ENCODE measurements at regions not wholly inside any gene's neighbourhood (a gene's known extent, or its start where the extent isn't known, plus 50 kb on each side); places are given as distances from the start of the nearest gene placed in this dataset.
"Not testable (repeated sequence)": the region's sequence is repeated elsewhere in the genome, so short reads cannot be mapped to it uniquely, and the experiment has no call there.

DNA sequence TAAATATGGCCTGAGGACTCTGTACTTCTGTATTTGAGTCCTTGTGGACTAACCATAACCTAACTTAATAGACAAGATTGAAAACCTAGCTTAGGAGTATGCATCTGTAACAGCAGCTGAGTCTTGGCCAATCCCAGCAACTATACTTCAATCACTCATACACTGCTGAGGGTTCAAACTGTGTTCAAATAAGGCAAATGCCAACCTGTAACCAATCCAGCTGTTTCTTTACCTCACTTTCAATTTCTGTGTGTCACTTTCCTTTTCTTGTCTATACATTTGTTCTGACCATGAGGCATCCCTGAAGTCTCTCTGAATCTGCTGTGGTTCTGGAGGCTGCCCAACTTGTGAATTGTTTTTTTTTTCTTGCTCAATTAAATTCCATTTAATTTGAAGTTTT is 57.9 kb upstream of the GOLGA8O start:
- not testable (repeated sequence) for H2BK120ac ChIP-seq (ENCODE audit: low read depth, low read length); H4K8ac ChIP-seq (ENCODE audit: low read length)

DNA sequence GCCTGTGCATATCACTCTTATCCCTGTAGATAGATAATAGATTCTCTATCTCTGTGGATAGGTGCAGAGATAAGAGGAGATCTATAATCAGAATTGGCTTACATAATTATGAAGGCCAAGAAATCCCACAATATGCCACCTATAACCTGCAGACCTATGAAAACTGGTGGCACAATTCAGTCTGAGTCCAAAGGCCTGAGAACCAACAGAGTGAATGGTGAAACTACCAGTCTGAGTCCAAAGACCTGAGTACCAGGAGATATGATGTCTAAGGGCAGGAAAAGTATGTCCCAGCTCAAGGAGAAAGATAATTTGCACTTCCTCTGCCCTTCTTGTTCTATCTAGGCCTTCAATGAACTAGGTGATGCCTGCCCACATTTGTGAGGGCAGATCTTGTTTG is 54.6 kb upstream of the GOLGA8O start:
- not testable (repeated sequence) for H3K9me3 ChIP-seq (ENCODE audit: control insufficient read depth, low read length); H2BK5ac ChIP-seq (ENCODE audit: low read depth, low read length, poor library complexity, severe bottlenecking); H2BK120ac ChIP-seq (ENCODE audit: low read depth, low read length)

More for the DNA sequence above, 57.9 kb upstream of the GOLGA8O start:
- H2AK5ac ChIP-seq (ENCODE audit: low read length, severe bottlenecking); H2BK12ac ChIP-seq (ENCODE audit: low read length in 2 of 2); H3K4me1 ChIP-seq (ENCODE audit: control insufficient read depth, insufficient read depth, low read depth, low read length); H3K9ac ChIP-seq (ENCODE audit: low read length); H3K23ac ChIP-seq (ENCODE audit: low read length in 2 of 2); H3K79me1 ChIP-seq (replicated peaks; ENCODE audit: low read length, poor library complexity, severe bottlenecking); H3K9me3 ChIP-seq (ENCODE audit: control insufficient read depth, low read length); H2BK15ac ChIP-seq (ENCODE audit: low read depth, poor library complexity, severe bottlenecking); H3K4me3 ChIP-seq (ENCODE audit: insufficient read depth in 1 of 2, low read depth in 1 of 2, low read length in 2 of 2); H3K27ac ChIP-seq (ENCODE audit: low read length, poor library complexity, severe bottlenecking); H3K4me2 ChIP-seq (ENCODE audit: low read length, poor library complexity, severe bottlenecking); H3K4ac ChIP-seq (ENCODE audit: low read depth in 1 of 2, low read length in 2 of 2); H3K27me3 ChIP-seq (ENCODE audit: control insufficient read depth in 1 of 2, insufficient read depth in 1 of 2, low read length in 2 of 2); H3K14ac ChIP-seq (ENCODE audit: low read length in 2 of 2); H2BK5ac ChIP-seq (ENCODE audit: low read depth, low read length, poor library complexity, severe bottlenecking); H4K91ac ChIP-seq (ENCODE audit: low read length); H3K36me3 ChIP-seq (ENCODE audit: control insufficient read depth in 1 of 2, insufficient read depth in 2 of 2, low read depth in 1 of 2, low read length in 2 of 2); H2AFZ ChIP-seq (ENCODE audit: low read depth, low read length); H3K18ac ChIP-seq (ENCODE audit: low read depth in 1 of 2, low read length in 2 of 2); DNase-seq: not testable (repeated sequence)

DNA sequence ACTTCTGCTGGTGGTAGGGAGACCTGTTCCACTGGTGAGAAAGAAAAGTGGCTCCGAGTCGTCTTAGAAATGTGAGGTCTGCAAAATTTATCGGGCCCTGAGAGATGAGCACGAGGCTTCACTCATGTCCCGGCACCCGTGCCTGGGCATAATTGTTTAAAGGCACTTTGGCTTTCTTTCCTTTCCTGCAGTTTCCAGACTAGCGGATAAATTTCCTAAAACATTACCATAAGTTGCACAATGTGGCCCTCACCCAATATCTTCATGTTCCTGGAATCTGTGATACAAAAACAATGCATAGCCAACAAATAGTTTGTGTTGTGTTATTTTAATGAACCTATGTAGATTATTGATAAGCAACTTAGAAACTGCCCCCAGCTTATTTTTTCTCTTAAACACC is 52.6 kb upstream of the GOLGA8O start:
- H3K79me1 ChIP-seq (replicated peaks; ENCODE audit: low read length, poor library complexity, severe bottlenecking); H3K23ac ChIP-seq (ENCODE audit: low read length in 2 of 2); H2BK5ac ChIP-seq (ENCODE audit: low read depth, low read length, poor library complexity, severe bottlenecking); H2AFZ ChIP-seq (ENCODE audit: low read depth, low read length); H4K91ac ChIP-seq (ENCODE audit: low read length); H3K4ac ChIP-seq (ENCODE audit: low read depth in 1 of 2, low read length in 2 of 2); H3K4me3 ChIP-seq (ENCODE audit: insufficient read depth in 1 of 2, low read depth in 1 of 2, low read length in 2 of 2); H3K9ac ChIP-seq (ENCODE audit: low read length); H2BK12ac ChIP-seq (ENCODE audit: low read length in 2 of 2); H3K4me2 ChIP-seq (ENCODE audit: low read length, poor library complexity, severe bottlenecking); H3K36me3 ChIP-seq (ENCODE audit: control insufficient read depth in 1 of 2, insufficient read depth in 2 of 2, low read depth in 1 of 2, low read length in 2 of 2); H4K8ac ChIP-seq (ENCODE audit: low read length); H2BK15ac ChIP-seq (ENCODE audit: low read depth, poor library complexity, severe bottlenecking); H3K27me3 ChIP-seq (ENCODE audit: control insufficient read depth in 1 of 2, insufficient read depth in 1 of 2, low read length in 2 of 2); H3K27ac ChIP-seq (ENCODE audit: low read length, poor library complexity, severe bottlenecking); DNase-seq; H3K4me1 ChIP-seq (ENCODE audit: control insufficient read depth, insufficient read depth, low read depth, low read length); H2BK120ac ChIP-seq (ENCODE audit: low read depth, low read length); H3K9me3 ChIP-seq (ENCODE audit: control insufficient read depth, low read length); H3K18ac ChIP-seq (ENCODE audit: low read depth in 1 of 2, low read length in 2 of 2); H3K14ac ChIP-seq (ENCODE audit: low read length in 2 of 2); H2AK5ac ChIP-seq (ENCODE audit: low read length, severe bottlenecking): not testable (repeated sequence)
- no CpG with 5 or more reads among the region's 7 CpGs for WGBS

More for the DNA sequence above, 54.6 kb upstream of the GOLGA8O start:
- H3K23ac ChIP-seq (ENCODE audit: low read length in 2 of 2); H3K27ac ChIP-seq (ENCODE audit: low read length, poor library complexity, severe bottlenecking); H2AFZ ChIP-seq (ENCODE audit: low read depth, low read length); DNase-seq; H4K91ac ChIP-seq (ENCODE audit: low read length); H3K36me3 ChIP-seq (ENCODE audit: control insufficient read depth in 1 of 2, insufficient read depth in 2 of 2, low read depth in 1 of 2, low read length in 2 of 2); H2AK5ac ChIP-seq (ENCODE audit: low read length, severe bottlenecking); H3K14ac ChIP-seq (ENCODE audit: low read length in 2 of 2); H3K79me1 ChIP-seq (replicated peaks; ENCODE audit: low read length, poor library complexity, severe bottlenecking); H3K18ac ChIP-seq (ENCODE audit: low read depth in 1 of 2, low read length in 2 of 2); H3K4me1 ChIP-seq (ENCODE audit: control insufficient read depth, insufficient read depth, low read depth, low read length); H3K4me2 ChIP-seq (ENCODE audit: low read length, poor library complexity, severe bottlenecking); H3K4me3 ChIP-seq (ENCODE audit: insufficient read depth in 1 of 2, low read depth in 1 of 2, low read length in 2 of 2); H2BK15ac ChIP-seq (ENCODE audit: low read depth, poor library complexity, severe bottlenecking); H3K4ac ChIP-seq (ENCODE audit: low read depth in 1 of 2, low read length in 2 of 2); H3K27me3 ChIP-seq (ENCODE audit: control insufficient read depth in 1 of 2, insufficient read depth in 1 of 2, low read length in 2 of 2); H2BK12ac ChIP-seq (ENCODE audit: low read length in 2 of 2); H4K8ac ChIP-seq (ENCODE audit: low read length); H3K9ac ChIP-seq (ENCODE audit: low read length): not testable (repeated sequence)

DNA sequence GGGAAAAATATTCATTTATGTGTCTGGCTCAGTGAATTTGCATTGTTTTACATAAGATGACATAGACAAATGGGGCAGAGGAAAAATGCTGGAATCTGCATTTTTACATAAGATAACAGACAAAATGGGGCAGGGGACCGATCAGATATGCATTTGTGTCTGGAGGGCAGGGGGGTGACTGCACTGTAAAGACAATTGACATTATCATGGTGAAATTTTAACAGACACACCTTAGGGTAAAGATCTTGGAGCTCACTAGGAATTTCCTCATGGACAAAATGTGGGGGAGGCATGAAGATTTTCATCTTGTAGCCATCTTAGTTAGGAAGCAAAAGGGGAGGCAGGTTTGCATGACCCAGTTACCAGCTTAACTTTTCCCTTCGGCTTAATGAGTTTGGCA is 51.4 kb upstream of the GOLGA8O start:
- not testable (repeated sequence) for H2BK5ac ChIP-seq (ENCODE audit: low read depth, low read length, poor library complexity, severe bottlenecking); H3K27me3 ChIP-seq (ENCODE audit: control insufficient read depth in 1 of 2, insufficient read depth in 1 of 2, low read length in 2 of 2); H4K91ac ChIP-seq (ENCODE audit: low read length); H3K27ac ChIP-seq (ENCODE audit: low read length, poor library complexity, severe bottlenecking); H3K9me3 ChIP-seq (ENCODE audit: control insufficient read depth, low read length); H2BK120ac ChIP-seq (ENCODE audit: low read depth, low read length); H3K14ac ChIP-seq (ENCODE audit: low read length in 2 of 2); DNase-seq; H3K79me1 ChIP-seq (replicated peaks; ENCODE audit: low read length, poor library complexity, severe bottlenecking); H3K36me3 ChIP-seq (ENCODE audit: control insufficient read depth in 1 of 2, insufficient read depth in 2 of 2, low read depth in 1 of 2, low read length in 2 of 2); H3K4ac ChIP-seq (ENCODE audit: low read depth in 1 of 2, low read length in 2 of 2); H3K18ac ChIP-seq (ENCODE audit: low read depth in 1 of 2, low read length in 2 of 2); H3K4me1 ChIP-seq (ENCODE audit: control insufficient read depth, insufficient read depth, low read depth, low read length); H2AK5ac ChIP-seq (ENCODE audit: low read length, severe bottlenecking); H3K4me3 ChIP-seq (ENCODE audit: insufficient read depth in 1 of 2, low read depth in 1 of 2, low read length in 2 of 2); H2BK15ac ChIP-seq (ENCODE audit: low read depth, poor library complexity, severe bottlenecking); H2AFZ ChIP-seq (ENCODE audit: low read depth, low read length); H3K23ac ChIP-seq (ENCODE audit: low read length in 2 of 2); H3K4me2 ChIP-seq (ENCODE audit: low read length, poor library complexity, severe bottlenecking); H2BK12ac ChIP-seq (ENCODE audit: low read length in 2 of 2); H3K9ac ChIP-seq (ENCODE audit: low read length); H4K8ac ChIP-seq (ENCODE audit: low read length)
- no CpG with 5 or more reads among the region's 2 CpGs for WGBS
